ENCODE measurements at regions not wholly inside any gene's neighbourhood (a gene's known extent, or its start where the extent isn't known, plus 50 kb on each side); places are given as distances from the start of the nearest gene placed in this dataset.
"Not testable (repeated sequence)": the region's sequence is repeated elsewhere in the genome, so short reads cannot be mapped to it uniquely, and the experiment has no call there.

- TF ChIP-seq CTCF, EP300, POLR2A (IDR thresholded peaks at IDR 0.05): not testable (repeated sequence)
Observed at GRCh38 chrX:99939206-99939882, 470.7 kb downstream of the PCDH19 start.
